ENCODE measurements at regions not wholly inside any gene's neighbourhood (a gene's known extent, or its start where the extent isn't known, plus 50 kb on each side); places are given as distances from the start of the nearest gene placed in this dataset.

DNA sequence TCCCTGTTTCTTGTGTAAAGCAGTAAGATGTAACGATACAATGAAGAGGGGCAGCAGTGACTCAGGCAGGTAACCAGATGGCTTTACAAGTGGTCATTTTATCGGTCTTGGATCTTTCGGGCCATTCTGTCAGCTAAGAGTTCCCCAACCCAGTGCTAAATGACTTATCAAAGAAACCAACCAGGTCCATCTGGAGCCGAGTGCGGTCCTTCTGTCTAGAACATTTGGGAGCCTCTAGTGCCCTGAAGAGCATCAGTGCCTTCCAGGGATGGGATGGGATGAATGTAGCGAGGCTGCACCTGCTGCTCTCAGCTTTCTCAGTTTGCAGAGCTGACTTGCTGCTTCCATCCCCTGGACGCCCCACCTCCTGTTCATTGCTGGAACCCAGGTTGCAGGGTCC is 131.7 kb upstream of the AGBL1 start:
- Mint-ChIP-seq H3K27ac (no peak overlapping the region), H3K9me3 (no peaks in the 10 kb centered on the region), H3K36me3 (ENCODE audit: low read depth) (no peaks in the 10 kb centered on the region), H3K27me3 (peaks cover 2% of the 10 kb centered on the region), H3K4me3 (no peak overlapping the region), H3K4me1 (no peaks in the 10 kb centered on the region)
- TF ChIP-seq, protein P1, sequence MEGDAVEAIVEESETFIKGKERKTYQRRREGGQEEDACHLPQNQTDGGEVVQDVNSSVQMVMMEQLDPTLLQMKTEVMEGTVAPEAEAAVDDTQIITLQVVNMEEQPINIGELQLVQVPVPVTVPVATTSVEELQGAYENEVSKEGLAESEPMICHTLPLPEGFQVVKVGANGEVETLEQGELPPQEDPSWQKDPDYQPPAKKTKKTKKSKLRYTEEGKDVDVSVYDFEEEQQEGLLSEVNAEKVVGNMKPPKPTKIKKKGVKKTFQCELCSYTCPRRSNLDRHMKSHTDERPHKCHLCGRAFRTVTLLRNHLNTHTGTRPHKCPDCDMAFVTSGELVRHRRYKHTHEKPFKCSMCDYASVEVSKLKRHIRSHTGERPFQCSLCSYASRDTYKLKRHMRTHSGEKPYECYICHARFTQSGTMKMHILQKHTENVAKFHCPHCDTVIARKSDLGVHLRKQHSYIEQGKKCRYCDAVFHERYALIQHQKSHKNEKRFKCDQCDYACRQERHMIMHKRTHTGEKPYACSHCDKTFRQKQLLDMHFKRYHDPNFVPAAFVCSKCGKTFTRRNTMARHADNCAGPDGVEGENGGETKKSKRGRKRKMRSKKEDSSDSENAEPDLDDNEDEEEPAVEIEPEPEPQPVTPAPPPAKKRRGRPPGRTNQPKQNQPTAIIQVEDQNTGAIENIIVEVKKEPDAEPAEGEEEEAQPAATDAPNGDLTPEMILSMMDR (IDR thresholded peaks at IDR 0.05) = no peak
- ChIA-PET CTCF (no interaction called here), POLR2A (no interaction called here)
- ATAC-seq (ENCODE audit: low read depth) = no peak
- intact Hi-C loops (cut with micrococcal nuclease) = no loop called here
- DNase-seq = no peak

GRCh38 chr15:85950101-85950500 is 129.6 kb upstream of the AGBL1 start:
- Mint-ChIP-seq H3K4me3 (no peak overlapping the region), H3K27me3 (peaks cover 2% of the 10 kb centered on the region), H3K36me3 (ENCODE audit: low read depth) (no peaks in the 10 kb centered on the region), H3K9me3 (no peaks in the 10 kb centered on the region), H3K27ac (no peak overlapping the region), H3K4me1 (no peaks in the 10 kb centered on the region)
- ATAC-seq (ENCODE audit: low read depth) (no peak), DNase-seq (no peak)
- ChIA-PET POLR2A (no interaction called here), CTCF (no interaction called here)
- TF ChIP-seq, protein P1 (IDR thresholded peaks at IDR 0.05) = no peak
- intact Hi-C loops (cut with micrococcal nuclease) = no loop called here

- POLR2A ChIA-PET = no interaction called here
- TF ChIP-seq, protein P1 (IDR thresholded peaks at IDR 0.05) = no peak
- DNase-seq (no peak), ATAC-seq (ENCODE audit: low read depth) (no peak)
- peaks cover 2% of the 10 kb centered on the region for H3K27me3 Mint-ChIP-seq
- CTCF ChIA-PET = no interaction called here
- intact Hi-C loops (cut with micrococcal nuclease) = no loop called here
- H3K9me3 Mint-ChIP-seq = peaks cover 2% of the 10 kb centered on the region
- no peaks in the 10 kb centered on the region for H3K36me3 Mint-ChIP-seq (ENCODE audit: low read depth)
- H3K27ac Mint-ChIP-seq = no peak overlapping the region
- no peak overlapping the region for H3K4me3 Mint-ChIP-seq
- H3K4me1 Mint-ChIP-seq = peaks cover 5% of the 10 kb centered on the region
Measured at GRCh38 chr15:85954586-85954985, 125.1 kb upstream of the AGBL1 start.

- H3K36me3 Mint-ChIP-seq (ENCODE audit: low read depth) = no peaks in the 10 kb centered on the region
- H3K27me3 Mint-ChIP-seq = peaks cover 2% of the 10 kb centered on the region
- H3K4me3 Mint-ChIP-seq = no peak overlapping the region
- TF ChIP-seq, protein P1 (IDR thresholded peaks at IDR 0.05) = no peak
- intact Hi-C loops (cut with micrococcal nuclease) = no loop called here
- peaks cover 5% of the 10 kb centered on the region for H3K4me1 Mint-ChIP-seq
- DNase-seq = no peak
- POLR2A ChIA-PET = no interaction called here
- CTCF ChIA-PET = no interaction called here
- H3K9me3 Mint-ChIP-seq = peaks cover 2% of the 10 kb centered on the region
- no peak for ATAC-seq (ENCODE audit: low read depth)
- H3K27ac Mint-ChIP-seq = no peak overlapping the region
Measured at GRCh38 chr15:85955501-85956391, 123.9 kb upstream of the AGBL1 start.

- no peak for ATAC-seq (ENCODE audit: low read depth)
Measured at GRCh38 chr15:85956532-85957275, 123.0 kb upstream of the AGBL1 start.

More at GRCh38 chr15:85956532-85957275, 123.0 kb upstream of the AGBL1 start:
- CTCF ChIA-PET = no interaction called here
- POLR2A ChIA-PET = no interaction called here
- no peak for DNase-seq
- H3K27me3 Mint-ChIP-seq = no peaks in the 10 kb centered on the region
- peaks cover 5% of the 10 kb centered on the region for H3K4me1 Mint-ChIP-seq
- H3K9me3 Mint-ChIP-seq = peaks cover 2% of the 10 kb centered on the region
- intact Hi-C loops (cut with micrococcal nuclease) = no loop called here
- TF ChIP-seq, protein P1 (IDR thresholded peaks at IDR 0.05) = no peak
- no peak overlapping the region for H3K27ac Mint-ChIP-seq
- H3K4me3 Mint-ChIP-seq = no peak overlapping the region
- H3K36me3 Mint-ChIP-seq (ENCODE audit: low read depth) = no peaks in the 10 kb centered on the region

All from activated B cell treated with CpG ODN at 0.5 μM for 24 hours (primary cell).